ENCODE measurements at regions not wholly inside any gene's neighbourhood (a gene's known extent, or its start where the extent isn't known, plus 50 kb on each side); places are given as distances from the start of the nearest gene placed in this dataset.

DNA sequence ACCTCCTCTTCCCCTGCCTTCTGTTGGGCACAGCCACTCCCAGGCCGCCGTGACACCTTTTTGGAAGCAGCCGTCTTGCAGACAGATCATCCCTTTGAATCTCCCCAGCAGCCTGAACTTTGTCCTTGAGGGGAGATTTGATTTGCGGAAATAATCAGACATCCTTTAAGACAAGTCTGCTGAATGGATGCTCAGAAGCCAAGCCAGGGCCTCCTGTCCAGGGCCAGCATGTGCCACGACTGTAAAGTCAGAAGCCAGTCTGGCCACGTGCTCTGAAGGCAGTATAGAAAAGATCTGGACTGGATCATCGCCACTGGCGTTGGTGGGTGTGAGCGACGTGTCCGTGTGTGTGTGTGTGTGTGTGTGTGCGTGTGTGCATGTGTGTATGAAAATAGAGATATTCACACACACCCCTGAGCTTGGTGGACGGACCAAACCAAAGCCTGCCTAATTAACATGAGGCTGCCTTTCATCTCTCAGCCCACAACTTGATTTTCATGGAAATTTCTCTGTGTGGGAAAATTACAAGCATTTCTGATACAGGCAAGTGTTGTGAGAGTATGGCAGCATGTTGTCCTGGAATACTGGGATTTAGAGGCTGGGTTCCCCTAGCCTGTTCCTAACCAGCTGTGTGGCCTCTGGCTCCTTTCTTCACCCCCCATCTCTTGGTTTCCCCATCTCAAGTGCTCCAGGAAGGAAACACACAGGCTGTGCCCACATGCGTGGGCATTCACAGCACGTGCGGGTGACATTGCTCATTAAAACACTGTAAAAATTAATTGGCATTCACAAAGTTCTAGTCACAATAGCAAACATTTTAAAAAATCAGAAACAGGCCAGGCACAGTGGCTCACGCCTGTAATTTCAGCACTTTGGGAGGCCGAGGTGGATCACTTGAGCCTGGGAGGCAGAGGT lies 61.8 kb upstream of the WNT7B start:
- Histone ChIP-seq H3K4me2 (ENCODE audit: low read length) (no peak overlapping the region), H4K20me1 (ENCODE audit: insufficient read depth, low read length) (no peaks in the 10 kb centered on the region), H3K9ac (ENCODE audit: low read length) (no peak overlapping the region)

DNA sequence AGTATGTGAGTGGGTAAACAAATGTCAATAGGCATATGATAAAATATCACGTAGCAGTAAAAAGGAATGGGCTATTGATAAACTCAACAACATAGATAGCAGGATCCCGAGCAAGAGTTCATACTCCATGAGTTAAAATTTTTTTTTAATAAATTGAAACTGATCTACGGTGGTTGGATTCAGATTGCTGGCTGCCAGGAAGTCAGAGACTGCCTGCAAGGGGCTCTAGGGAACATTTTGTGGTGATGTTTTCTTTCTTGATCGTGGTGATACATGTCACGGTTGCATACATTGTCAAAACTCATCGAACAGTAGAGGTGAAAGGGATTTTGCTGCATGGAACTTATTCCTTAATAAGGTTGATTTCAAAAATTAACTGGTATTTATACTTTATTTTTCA lies 62.6 kb upstream of the WNT7B start:
- no peak overlapping the region for H2AFZ ChIP-seq (ENCODE audit: low read depth, low read length)
- TF ChIP-seq EZH2phosphoT487 (IDR thresholded peaks at IDR 0.05; ENCODE audit: low read depth), result no peak
- TF ChIP-seq, protein P1, sequence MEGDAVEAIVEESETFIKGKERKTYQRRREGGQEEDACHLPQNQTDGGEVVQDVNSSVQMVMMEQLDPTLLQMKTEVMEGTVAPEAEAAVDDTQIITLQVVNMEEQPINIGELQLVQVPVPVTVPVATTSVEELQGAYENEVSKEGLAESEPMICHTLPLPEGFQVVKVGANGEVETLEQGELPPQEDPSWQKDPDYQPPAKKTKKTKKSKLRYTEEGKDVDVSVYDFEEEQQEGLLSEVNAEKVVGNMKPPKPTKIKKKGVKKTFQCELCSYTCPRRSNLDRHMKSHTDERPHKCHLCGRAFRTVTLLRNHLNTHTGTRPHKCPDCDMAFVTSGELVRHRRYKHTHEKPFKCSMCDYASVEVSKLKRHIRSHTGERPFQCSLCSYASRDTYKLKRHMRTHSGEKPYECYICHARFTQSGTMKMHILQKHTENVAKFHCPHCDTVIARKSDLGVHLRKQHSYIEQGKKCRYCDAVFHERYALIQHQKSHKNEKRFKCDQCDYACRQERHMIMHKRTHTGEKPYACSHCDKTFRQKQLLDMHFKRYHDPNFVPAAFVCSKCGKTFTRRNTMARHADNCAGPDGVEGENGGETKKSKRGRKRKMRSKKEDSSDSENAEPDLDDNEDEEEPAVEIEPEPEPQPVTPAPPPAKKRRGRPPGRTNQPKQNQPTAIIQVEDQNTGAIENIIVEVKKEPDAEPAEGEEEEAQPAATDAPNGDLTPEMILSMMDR (IDR thresholded peaks at IDR 0.05; ENCODE audit: low read depth, low read length), result no peak
- H3K27ac ChIP-seq (ENCODE audit: low read length), result no peak overlapping the region
- no peaks in the 10 kb centered on the region for H4K20me1 ChIP-seq (ENCODE audit: insufficient read depth, low read length)
- no peak overlapping the region for H3K4me2 ChIP-seq (ENCODE audit: low read length)
- no peak overlapping the region for H3K4me3 ChIP-seq (ENCODE audit: low read length)
- peaks cover 4% of the 10 kb centered on the region; the same call in 1 of the 2 replicates for H3K79me2 ChIP-seq (ENCODE audit: low read length)
- H3K36me3 ChIP-seq (replicated peaks; ENCODE audit: low read depth, low read length), result no peaks in the 10 kb centered on the region
- peaks cover 18% of the 10 kb centered on the region for H3K4me1 ChIP-seq (ENCODE audit: low read length)
- H3K9ac ChIP-seq (ENCODE audit: low read length), result no peak overlapping the region
- no peaks in the 10 kb centered on the region for H3K9me3 ChIP-seq (ENCODE audit: insufficient read depth, low read length)
- H3K27me3 ChIP-seq (ENCODE audit: low read depth, low read length), result no peaks in the 10 kb centered on the region

More for the DNA sequence above, 61.8 kb upstream of the WNT7B start:
- peaks cover 4% of the 10 kb centered on the region; the same call in 1 of the 2 replicates for H3K79me2 ChIP-seq (ENCODE audit: low read length)
- no peaks in the 10 kb centered on the region for H3K27me3 ChIP-seq (ENCODE audit: low read depth, low read length)
- no peak overlapping the region for H3K4me3 ChIP-seq (ENCODE audit: low read length)
- H3K4me1 ChIP-seq (ENCODE audit: low read length), result peaks cover 14% of the 10 kb centered on the region
- TF ChIP-seq, protein P1 (IDR thresholded peaks at IDR 0.05; ENCODE audit: low read depth, low read length), result no peak
- TF ChIP-seq EZH2phosphoT487 (IDR thresholded peaks at IDR 0.05; ENCODE audit: low read depth), result no peak
- no peak overlapping the region for H2AFZ ChIP-seq (ENCODE audit: low read depth, low read length)
- H3K36me3 ChIP-seq (replicated peaks; ENCODE audit: low read depth, low read length), result no peaks in the 10 kb centered on the region
- no peaks in the 10 kb centered on the region for H3K9me3 ChIP-seq (ENCODE audit: insufficient read depth, low read length)
- H3K27ac ChIP-seq (ENCODE audit: low read length), result no peak overlapping the region

GRCh38 chr22:46040471-46041465 lies 63.8 kb upstream of the WNT7B start:
- peaks cover 4% of the 10 kb centered on the region; the same call in 1 of the 2 replicates for H3K79me2 ChIP-seq (ENCODE audit: low read length)
- H3K4me1 ChIP-seq (ENCODE audit: low read length), result peaks cover 13% of the 10 kb centered on the region
- no peaks in the 10 kb centered on the region for H3K36me3 ChIP-seq (replicated peaks; ENCODE audit: low read depth, low read length)
- H3K4me3 ChIP-seq (ENCODE audit: low read length), result no peak overlapping the region
- no peak overlapping the region for H3K9ac ChIP-seq (ENCODE audit: low read length)
- H3K27me3 ChIP-seq (ENCODE audit: low read depth, low read length), result no peaks in the 10 kb centered on the region
- TF ChIP-seq, protein P1 (IDR thresholded peaks at IDR 0.05; ENCODE audit: low read depth, low read length), result no peak
- TF ChIP-seq EZH2phosphoT487 (IDR thresholded peaks at IDR 0.05; ENCODE audit: low read depth), result no peak
- H4K20me1 ChIP-seq (ENCODE audit: insufficient read depth, low read length), result no peaks in the 10 kb centered on the region
- H3K4me2 ChIP-seq (ENCODE audit: low read length), result no peak overlapping the region
- H3K27ac ChIP-seq (ENCODE audit: low read length), result no peak overlapping the region
- no peaks in the 10 kb centered on the region for H3K9me3 ChIP-seq (ENCODE audit: insufficient read depth, low read length)
- no peak overlapping the region for H2AFZ ChIP-seq (ENCODE audit: low read depth, low read length)
